Stimulated activated CD8-positive, alpha-beta memory T cell treated with anti-CD3 and anti-CD28 coated beads, Interleukin-7, amount 100 ng/mL, for 48 hours (primary cell): ENCODE measurements at regions not wholly inside any gene's neighbourhood (a gene's known extent, or its start where the extent isn't known, plus 50 kb on each side); places are given as distances from the start of the nearest gene placed in this dataset.

Source experiments
- DNase-seq, 2 donors: peaks; one replicate each; pipeline ENCODE4 v3.0.0-alpha.2; 2020; ENCODE audit warnings: low read depth in 1 of 2; ENCODE audit errors: extremely low read depth in 1 of 2

GRCh38 chr3:107258300-107258699 lies 118.9 kb upstream of the CCDC54 start:
- no peak for DNase-seq

- no peak for DNase-seq
Observed at GRCh38 chr3:107260207-107260606, 117.0 kb upstream of the CCDC54 start.

GRCh38 chr3:107263269-107264021 lies 113.8 kb upstream of the CCDC54 start:
- no peak for DNase-seq

- DNase-seq = no peak
Observed at GRCh38 chr3:107264888-107265287, 112.4 kb upstream of the CCDC54 start.

- DNase-seq = no peak
Observed at GRCh38 chr3:107265526-107265925, 111.7 kb upstream of the CCDC54 start.

- DNase-seq = no peak
Observed at GRCh38 chr3:107268469-107268868, 108.8 kb upstream of the CCDC54 start.

- no peak for DNase-seq
Observed at GRCh38 chr3:107269136-107269535, 108.1 kb upstream of the CCDC54 start.

- no peak for DNase-seq
Observed at GRCh38 chr3:107271787-107272387, 105.4 kb upstream of the CCDC54 start.

- DNase-seq = no peak
Observed at GRCh38 chr3:107272471-107272870, 104.8 kb upstream of the CCDC54 start.

- no peak for DNase-seq
Observed at GRCh38 chr3:107272885-107273284, 104.4 kb upstream of the CCDC54 start.

- no peak for DNase-seq
Observed at GRCh38 chr3:107273771-107274170, 103.5 kb upstream of the CCDC54 start.

GRCh38 chr3:107275511-107275910 lies 101.7 kb upstream of the CCDC54 start:
- no peak for DNase-seq

- no peak for DNase-seq
Observed at GRCh38 chr3:107283948-107284347, 93.3 kb upstream of the CCDC54 start.

- DNase-seq = no peak
Observed at GRCh38 chr3:107284612-107285011, 92.6 kb upstream of the CCDC54 start.

- DNase-seq = no peak
Observed at GRCh38 chr3:107285197-107285596, 92.0 kb upstream of the CCDC54 start.

GRCh38 chr3:107289354-107289753 lies 87.9 kb upstream of the CCDC54 start:
- DNase-seq = no peak

GRCh38 chr3:107294117-107294516 lies 83.1 kb upstream of the CCDC54 start:
- no peak for DNase-seq

- no peak for DNase-seq
Observed at GRCh38 chr3:107297597-107297996, 79.6 kb upstream of the CCDC54 start.

- DNase-seq = no peak
Observed at GRCh38 chr3:107307205-107307604, 70.0 kb upstream of the CCDC54 start.

- DNase-seq = no peak
Observed at GRCh38 chr3:107308716-107309115, 68.5 kb upstream of the CCDC54 start.

GRCh38 chr3:107309312-107309711 lies 67.9 kb upstream of the CCDC54 start:
- DNase-seq = no peak

- DNase-seq = no peak
Observed at GRCh38 chr3:107313711-107314110, 63.5 kb upstream of the CCDC54 start.

GRCh38 chr3:107315141-107315540 lies 62.1 kb upstream of the CCDC54 start:
- DNase-seq = no peak
